ENCODE measurements at regions not wholly inside any gene's neighbourhood (a gene's known extent, or its start where the extent isn't known, plus 50 kb on each side); places are given as distances from the start of the nearest gene placed in this dataset.

- no peak overlapping the region for H3K4me3 ChIP-seq
- no peaks in the 10 kb centered on the region for H4K20me1 ChIP-seq (ENCODE audit: insufficient read depth)
- no peak for DNase-seq
- no peaks in the 10 kb centered on the region for H3F3A ChIP-seq (ENCODE audit: insufficient read depth, low read depth)
- H3K79me2 ChIP-seq (ENCODE audit: low read depth): no peaks in the 10 kb centered on the region
- no peaks in the 10 kb centered on the region for H3K9me2 ChIP-seq (ENCODE audit: insufficient read depth)
- TF ChIP-seq CTCF (conservative IDR thresholded peaks at IDR 0.05) (no peak), EZH2 (IDR thresholded peaks at IDR 0.05; ENCODE audit: low read depth) (no peak)
- no peak overlapping the region for H3K4me2 ChIP-seq
- H3K36me3 ChIP-seq (ENCODE audit: low read depth): no peaks in the 10 kb centered on the region
- ChIA-PET CTCF (no interaction called here), POLR2A (ENCODE audit: unreplicated experiment) (no interaction called here)
- H3K27me3 ChIP-seq (ENCODE audit: insufficient read depth, low read depth): no peaks in the 10 kb centered on the region
- no peak overlapping the region for H2AFZ ChIP-seq
- no peaks in the 10 kb centered on the region for H3K9me3 ChIP-seq (ENCODE audit: insufficient read depth, low read depth)
- H3K27ac ChIP-seq: no peak overlapping the region
- intact Hi-C loops (cut with micrococcal nuclease; ENCODE audit: unreplicated experiment): no loop called here
- BruUV-seq (replicated peaks): no TSS peak
- H3K4me1 ChIP-seq (replicated peaks; ENCODE audit: insufficient read depth): no peaks in the 10 kb centered on the region
Measured at GRCh38 chr18:5611221-5611620, 67.4 kb upstream of the EPB41L3 start.

GRCh38 chr18:5608846-5609245 is 65.0 kb upstream of the EPB41L3 start:
- H4K20me1 ChIP-seq (ENCODE audit: insufficient read depth): no peaks in the 10 kb centered on the region
- H3K4me3 ChIP-seq: no peak overlapping the region
- no peaks in the 10 kb centered on the region for H3K9me2 ChIP-seq (ENCODE audit: insufficient read depth)
- H3F3A ChIP-seq (ENCODE audit: insufficient read depth, low read depth): no peaks in the 10 kb centered on the region
- TF ChIP-seq EZH2 (IDR thresholded peaks at IDR 0.05; ENCODE audit: low read depth) (no peak), CTCF (conservative IDR thresholded peaks at IDR 0.05) (no peak)
- no peak for DNase-seq
- no peaks in the 10 kb centered on the region for H3K79me2 ChIP-seq (ENCODE audit: low read depth)
- CTCF ChIA-PET: no interaction called here
- H3K4me2 ChIP-seq: no peak overlapping the region
- POLR2A ChIA-PET (ENCODE audit: unreplicated experiment): no interaction called here
- H3K36me3 ChIP-seq (ENCODE audit: low read depth): no peaks in the 10 kb centered on the region
- BruUV-seq (replicated peaks): no TSS peak
- H3K4me1 ChIP-seq (replicated peaks; ENCODE audit: insufficient read depth): no peaks in the 10 kb centered on the region
- H3K27ac ChIP-seq: no peak overlapping the region
- H3K27me3 ChIP-seq (ENCODE audit: insufficient read depth, low read depth): no peaks in the 10 kb centered on the region
- H3K9me3 ChIP-seq (ENCODE audit: insufficient read depth, low read depth): no peaks in the 10 kb centered on the region
- intact Hi-C loops (cut with micrococcal nuclease; ENCODE audit: unreplicated experiment): loop anchor here (10.0 kb wide), 1 partner anchor 916 kb away; no protein-coding TSS in a partner anchor
- no peak overlapping the region for H2AFZ ChIP-seq

GRCh38 chr18:5606951-5607350 is 63.2 kb upstream of the EPB41L3 start:
- Histone ChIP-seq H3K4me1 (replicated peaks; ENCODE audit: insufficient read depth) (no peaks in the 10 kb centered on the region), H4K20me1 (ENCODE audit: insufficient read depth) (no peaks in the 10 kb centered on the region), H3K4me3 (no peak overlapping the region), H3K9me2 (ENCODE audit: insufficient read depth) (no peaks in the 10 kb centered on the region), H3K27ac (no peak overlapping the region), H3K79me2 (ENCODE audit: low read depth) (no peaks in the 10 kb centered on the region), H3F3A (ENCODE audit: insufficient read depth, low read depth) (no peaks in the 10 kb centered on the region), H3K9me3 (ENCODE audit: insufficient read depth, low read depth) (no peaks in the 10 kb centered on the region), H3K27me3 (ENCODE audit: insufficient read depth, low read depth) (peaks cover 4% of the 10 kb centered on the region; the same call in 1 of the 2 replicates), H3K36me3 (ENCODE audit: low read depth) (no peaks in the 10 kb centered on the region), H3K4me2 (no peak overlapping the region), H2AFZ (no peak overlapping the region)
- TF ChIP-seq CTCF (conservative IDR thresholded peaks at IDR 0.05) (no peak), EZH2 (IDR thresholded peaks at IDR 0.05; ENCODE audit: low read depth) (no peak)
- no peak for DNase-seq
- ChIA-PET CTCF (no interaction called here), POLR2A (ENCODE audit: unreplicated experiment) (no interaction called here)
- intact Hi-C loops (cut with micrococcal nuclease; ENCODE audit: unreplicated experiment): loop anchor here (10.0 kb wide), 1 partner anchor 918 kb away; no protein-coding TSS in a partner anchor
- BruUV-seq (replicated peaks): no TSS peak
